ENCODE measurements at regions not wholly inside any gene's neighbourhood (a gene's known extent, or its start where the extent isn't known, plus 50 kb on each side); places are given as distances from the start of the nearest gene placed in this dataset.

GRCh38 chr1:96025062-96025461, 696.5 kb upstream of the PTBP2 start:
- intact Hi-C loops (cut with micrococcal nuclease) (no loop called here), dilution Hi-C loops (cut with MboI; ENCODE audit: extremely low pct_ligation_motif_present, low sequenced_read_pairs) (no loop called here)
- Histone ChIP-seq H3K4me2 (ENCODE audit: insufficient read depth, low read length) (no peak overlapping the region), H3K9me1 (replicated peaks; ENCODE audit: control insufficient read depth, extremely low read depth, insufficient read depth, low read length) (no peaks in the 10 kb centered on the region), H3K27ac (ENCODE audit: insufficient read depth, low read depth, low read length) (no peak overlapping the region), H3K79me2 (ENCODE audit: control insufficient read depth, insufficient read depth, low read length) (no peaks in the 10 kb centered on the region), H3K4me1 (ENCODE audit: control insufficient read depth, extremely low read depth, insufficient read depth, low read length) (no peaks in the 10 kb centered on the region), H3K36me3 (ENCODE audit: control insufficient read depth in 2 of 2, extremely low read depth in 1 of 2, insufficient read depth in 2 of 2, low read length in 2 of 2) (no peaks in the 10 kb centered on the region), H4K20me1 (replicated peaks; ENCODE audit: control insufficient read depth, extremely low read depth, insufficient read depth, low read length) (no peaks in the 10 kb centered on the region), H3K9ac (replicated peaks; ENCODE audit: extremely low read depth, insufficient read depth, low read length) (no peak overlapping the region), H3K4me3 (replicated peaks in 1 of 3; ENCODE audit: insufficient read depth in 1 of 3, low read depth in 1 of 3, low read length in 3 of 3) (no peak overlapping the region), H2AFZ (ENCODE audit: low read depth, low read length) (no peak overlapping the region), H3K9me3 (replicated peaks; ENCODE audit: control insufficient read depth, insufficient read depth, low read length) (no peaks in the 10 kb centered on the region), H3K27me3 (ENCODE audit: control insufficient read depth in 2 of 2, insufficient read depth in 2 of 2, low read length in 2 of 2) (no peaks in the 10 kb centered on the region)
- TF ChIP-seq POLR2AphosphoS5 (IDR thresholded peaks at IDR 0.05; ENCODE audit: insufficient read depth, low read depth, low read length) = no peak
- TF ChIP-seq FOS (IDR thresholded peaks at IDR 0.05; ENCODE audit: borderline replicate concordance, insufficient read depth, low read length) = no peak
- no peak for TF ChIP-seq POLR2A (IDR thresholded peaks at IDR 0.05; ENCODE audit: low read depth, low read length)
- TF ChIP-seq GATA2 (IDR thresholded peaks at IDR 0.05; ENCODE audit: insufficient read depth, insufficient read length, low read depth, low read length) = no peak
- TF ChIP-seq JUN (IDR thresholded peaks at IDR 0.05; ENCODE audit: borderline replicate concordance, insufficient read depth, insufficient read length, low read depth) = no peak
- POLR2A ChIA-PET = no interaction called here
- CTCF ChIA-PET = no interaction called here
- BruUV-seq (replicated peaks) = no TSS peak
- no peak for FAIRE-seq
- DNase-seq (ENCODE audit: low read depth, low spot score) = no peak

GRCh38 chr1:96028071-96028470, 693.5 kb upstream of the PTBP2 start:
- ChIA-PET POLR2A (no interaction called here), CTCF (no interaction called here)
- no TSS peak for BruUV-seq (replicated peaks)
- Histone ChIP-seq H3K4me2 (ENCODE audit: insufficient read depth, low read length) (no peak overlapping the region), H3K4me3 (replicated peaks in 1 of 3; ENCODE audit: insufficient read depth in 1 of 3, low read depth in 1 of 3, low read length in 3 of 3) (no peak overlapping the region), H3K9me1 (replicated peaks; ENCODE audit: control insufficient read depth, extremely low read depth, insufficient read depth, low read length) (no peaks in the 10 kb centered on the region), H3K9ac (replicated peaks; ENCODE audit: extremely low read depth, insufficient read depth, low read length) (no peak overlapping the region), H3K27ac (ENCODE audit: insufficient read depth, low read depth, low read length) (no peak overlapping the region), H3K27me3 (ENCODE audit: control insufficient read depth in 2 of 2, insufficient read depth in 2 of 2, low read length in 2 of 2) (no peaks in the 10 kb centered on the region), H3K79me2 (ENCODE audit: control insufficient read depth, insufficient read depth, low read length) (no peaks in the 10 kb centered on the region), H3K9me3 (replicated peaks; ENCODE audit: control insufficient read depth, insufficient read depth, low read length) (no peaks in the 10 kb centered on the region), H3K4me1 (ENCODE audit: control insufficient read depth, extremely low read depth, insufficient read depth, low read length) (no peaks in the 10 kb centered on the region), H2AFZ (ENCODE audit: low read depth, low read length) (no peak overlapping the region), H3K36me3 (ENCODE audit: control insufficient read depth in 2 of 2, extremely low read depth in 1 of 2, insufficient read depth in 2 of 2, low read length in 2 of 2) (no peaks in the 10 kb centered on the region), H4K20me1 (replicated peaks; ENCODE audit: control insufficient read depth, extremely low read depth, insufficient read depth, low read length) (no peaks in the 10 kb centered on the region)
- FAIRE-seq = no peak
- dilution Hi-C loops (cut with MboI; ENCODE audit: extremely low pct_ligation_motif_present, low sequenced_read_pairs) = no loop called here
- TF ChIP-seq POLR2A (IDR thresholded peaks at IDR 0.05; ENCODE audit: low read depth, low read length) = no peak
- no peak for TF ChIP-seq GATA2 (IDR thresholded peaks at IDR 0.05; ENCODE audit: insufficient read depth, insufficient read length, low read depth, low read length)
- TF ChIP-seq MAX (IDR thresholded peaks at IDR 0.05; ENCODE audit: insufficient read depth, insufficient read length) = no peak
- no peak for TF ChIP-seq CTCF (IDR thresholded peaks at IDR 0.05; ENCODE audit: extremely low read depth in 1 of 2, insufficient read depth in 1 of 2, low read depth in 1 of 2, low read length in 2 of 2)
- no peak for TF ChIP-seq FOS (IDR thresholded peaks at IDR 0.05; ENCODE audit: borderline replicate concordance, insufficient read depth, low read length)
- no peak for TF ChIP-seq EZH2 (IDR thresholded peaks at IDR 0.05; ENCODE audit: borderline replicate concordance, low read depth, low read length, severe bottlenecking)
- no peak for TF ChIP-seq JUN (IDR thresholded peaks at IDR 0.05; ENCODE audit: borderline replicate concordance, insufficient read depth, insufficient read length, low read depth)
- TF ChIP-seq MYC (IDR thresholded peaks at IDR 0.05; ENCODE audit: low read depth, low read length) = no peak
- no peak for TF ChIP-seq POLR2AphosphoS5 (IDR thresholded peaks at IDR 0.05; ENCODE audit: insufficient read depth, low read depth, low read length)
- DNase-seq (ENCODE audit: low read depth, low spot score) = no peak
- intact Hi-C loops (cut with micrococcal nuclease) = no loop called here

All from endothelial cell of umbilical vein (primary cell).